ENCODE measurements at regions not wholly inside any gene's neighbourhood (a gene's known extent, or its start where the extent isn't known, plus 50 kb on each side); places are given as distances from the start of the nearest gene placed in this dataset.
"Not testable (repeated sequence)": the region's sequence is repeated elsewhere in the genome, so short reads cannot be mapped to it uniquely, and the experiment has no call there.

- no peak for DNase-seq
These were observed 522.4 kb upstream of the NAALADL2 start for GRCh38 chr3:174336784-174337183.

- no peak for DNase-seq
These were observed 521.9 kb upstream of the NAALADL2 start for GRCh38 chr3:174337227-174337626.

GRCh38 chr3:174340624-174341587 is 518.2 kb upstream of the NAALADL2 start:
- DNase-seq = peak; percentile 88

GRCh38 chr3:174342171-174342570 is 517.0 kb upstream of the NAALADL2 start:
- no peak for DNase-seq

GRCh38 chr3:174342941-174343501 is 516.1 kb upstream of the NAALADL2 start:
- DNase-seq = no peak

- no peak for DNase-seq
These were observed 513.0 kb upstream of the NAALADL2 start for GRCh38 chr3:174346141-174346540.

- DNase-seq = no peak
These were observed 512.6 kb upstream of the NAALADL2 start for GRCh38 chr3:174346571-174346970.

- no peak for DNase-seq
These were observed 511.5 kb upstream of the NAALADL2 start for GRCh38 chr3:174347474-174348138.

- no peak for DNase-seq
These were observed 506.9 kb upstream of the NAALADL2 start for GRCh38 chr3:174352227-174352626.

GRCh38 chr3:174355505-174355904 is 503.6 kb upstream of the NAALADL2 start:
- peak; percentile 66 for DNase-seq

GRCh38 chr3:174356596-174356995 is 502.5 kb upstream of the NAALADL2 start:
- DNase-seq = peak; percentile 27

- peak; percentile 17 for DNase-seq
These were observed 500.9 kb upstream of the NAALADL2 start for GRCh38 chr3:174358252-174358651.

GRCh38 chr3:174362556-174362955 is 496.6 kb upstream of the NAALADL2 start:
- no peak for DNase-seq

GRCh38 chr3:174363256-174363655 is 495.9 kb upstream of the NAALADL2 start:
- no peak for DNase-seq

GRCh38 chr3:174365796-174366195 is 493.3 kb upstream of the NAALADL2 start:
- no peak for DNase-seq

- not testable (repeated sequence) for DNase-seq
These were observed 492.2 kb upstream of the NAALADL2 start for GRCh38 chr3:174366904-174367303.

GRCh38 chr3:174376346-174376745 is 482.8 kb upstream of the NAALADL2 start:
- no peak for DNase-seq

GRCh38 chr3:174377096-174377495 is 482.0 kb upstream of the NAALADL2 start:
- no peak for DNase-seq

GRCh38 chr3:174377684-174378083 is 481.4 kb upstream of the NAALADL2 start:
- no peak for DNase-seq

- DNase-seq = no peak
These were observed 476.3 kb upstream of the NAALADL2 start for GRCh38 chr3:174382878-174383277.

GRCh38 chr3:174387736-174388135 is 471.4 kb upstream of the NAALADL2 start:
- DNase-seq = no peak

GRCh38 chr3:174397848-174398247 is 461.3 kb upstream of the NAALADL2 start:
- peak; percentile 74 for DNase-seq

GRCh38 chr3:174398761-174399160 is 460.4 kb upstream of the NAALADL2 start:
- no peak for DNase-seq

GRCh38 chr3:174403831-174404230 is 455.3 kb upstream of the NAALADL2 start:
- DNase-seq = peak; percentile 23
